ENCODE measurements at regions not wholly inside any gene's neighbourhood (a gene's known extent, or its start where the extent isn't known, plus 50 kb on each side); places are given as distances from the start of the nearest gene placed in this dataset.

DNA sequence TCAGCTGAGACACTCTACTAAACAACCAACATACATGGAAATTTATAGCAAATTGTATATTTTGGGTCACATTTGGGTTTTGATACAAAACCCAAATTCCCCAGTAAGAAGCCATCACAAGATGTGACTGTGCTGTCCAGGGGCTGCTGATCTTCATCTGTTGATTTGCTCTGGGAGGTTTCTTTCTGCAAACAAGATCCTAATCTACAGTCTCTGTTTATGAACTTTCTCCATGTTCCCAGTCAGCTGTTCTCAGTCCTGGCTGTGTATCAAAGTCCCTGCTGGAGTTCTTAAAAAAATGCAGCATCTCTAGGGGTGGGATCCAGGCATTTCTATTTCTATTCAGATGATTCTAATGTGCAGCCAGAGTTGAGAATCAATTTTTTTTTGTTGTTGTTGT is 85.1 kb downstream of the ATP23 start:
- no peaks in the 10 kb centered on the region for H4K20me1 ChIP-seq (ENCODE audit: insufficient read depth)
- TF ChIP-seq JUND (IDR thresholded peaks at IDR 0.05) (no peak), SP1 (IDR thresholded peaks at IDR 0.05; ENCODE audit: low read depth) (no peak), SIN3A (IDR thresholded peaks at IDR 0.05; ENCODE audit: low read depth) (no peak), SRF (IDR thresholded peaks at IDR 0.05; ENCODE audit: low read depth) (no peak), CEBPB (IDR thresholded peaks at IDR 0.05; ENCODE audit: low read depth) (no peak), EGR1 (IDR thresholded peaks at IDR 0.05; ENCODE audit: low read depth) (no peak)
- CTCF ChIA-PET: no interaction called here
- H3K27ac ChIP-seq (ENCODE audit: low read depth, low read length): no peak overlapping the region
- no peaks in the 10 kb centered on the region for H3K9me3 ChIP-seq (ENCODE audit: control insufficient read depth in 1 of 2, insufficient read depth in 1 of 2, low read depth in 1 of 2, low read length in 2 of 2)
- H3K27me3 ChIP-seq (ENCODE audit: insufficient read depth, low read length): no peaks in the 10 kb centered on the region
- DNase-seq (ENCODE audit: low read depth, low spot score): no peak
- no peaks in the 10 kb centered on the region for H3K79me2 ChIP-seq (ENCODE audit: insufficient read depth, low read length)
- ATAC-seq: no peak
- H3K36me3 ChIP-seq (ENCODE audit: control insufficient read depth in 1 of 2, insufficient read depth in 2 of 2, low read length in 2 of 2): no peaks in the 10 kb centered on the region
- POLR2A ChIA-PET: no interaction called here
- no peak overlapping the region for H3K4me3 ChIP-seq (replicated peaks in 1 of 2; ENCODE audit: low read depth in 1 of 2, low read length in 2 of 2)
- RAD21 ChIA-PET (ENCODE audit: low non-redundant PET in 1 of 2, low total read pairs in 2 of 2, uncharacterized antibody in 2 of 2, unreplicated experiment in 2 of 2): no interaction called here
- no peaks in the 10 kb centered on the region for H3K9me2 ChIP-seq (ENCODE audit: insufficient read depth)
- intact Hi-C loops (cut with micrococcal nuclease): no loop called here
- no TSS peak for BruUV-seq (replicated peaks)
- peaks cover 0 to 4% of the 10 kb centered on the region in 2 experiments; a peak in 1 of 4 replicates for H3K4me1 ChIP-seq (ENCODE audit: control insufficient read depth in 1 of 2, insufficient read depth in 2 of 2, low read length in 2 of 2)
- H2AFZ ChIP-seq (ENCODE audit: low read depth, low read length, poor library complexity, severe bottlenecking): no peak overlapping the region
- no peak overlapping the region for H3K4me2 ChIP-seq (ENCODE audit: low read length)
- H3K9ac ChIP-seq (ENCODE audit: low read length): no peak overlapping the region

GRCh38 chr12:58026897-58027891 is 85.8 kb downstream of the ATP23 start:
- Histone ChIP-seq H3K27me3 (ENCODE audit: insufficient read depth, low read length) (no peaks in the 10 kb centered on the region), H3K4me3 (replicated peaks in 1 of 2; ENCODE audit: low read depth in 1 of 2, low read length in 2 of 2) (no peak overlapping the region), H3K9me3 (ENCODE audit: control insufficient read depth in 1 of 2, insufficient read depth in 1 of 2, low read depth in 1 of 2, low read length in 2 of 2) (no peaks in the 10 kb centered on the region), H3K4me2 (ENCODE audit: low read length) (no peak overlapping the region), H3K79me2 (ENCODE audit: insufficient read depth, low read length) (no peaks in the 10 kb centered on the region), H3K9me2 (ENCODE audit: insufficient read depth) (no peaks in the 10 kb centered on the region), H2AFZ (ENCODE audit: low read depth, low read length, poor library complexity, severe bottlenecking) (no peak overlapping the region), H3K36me3 (ENCODE audit: control insufficient read depth in 1 of 2, insufficient read depth in 2 of 2, low read length in 2 of 2) (no peaks in the 10 kb centered on the region), H4K20me1 (ENCODE audit: insufficient read depth) (no peaks in the 10 kb centered on the region), H3K4me1 (ENCODE audit: control insufficient read depth in 1 of 2, insufficient read depth in 2 of 2, low read length in 2 of 2) (peaks cover 0 to 4% of the 10 kb centered on the region in 2 experiments; a peak in 1 of 4 replicates), H3K9ac (ENCODE audit: low read length) (no peak overlapping the region), H3K27ac (ENCODE audit: low read depth, low read length) (no peak overlapping the region)
- BruUV-seq (replicated peaks): no TSS peak
- ChIA-PET POLR2A (no interaction called here), CTCF (no interaction called here), RAD21 (ENCODE audit: low non-redundant PET in 1 of 2, low total read pairs in 2 of 2, uncharacterized antibody in 2 of 2, unreplicated experiment in 2 of 2) (no interaction called here)
- no peak for DNase-seq (ENCODE audit: low read depth, low spot score)
- TF ChIP-seq, protein P1, sequence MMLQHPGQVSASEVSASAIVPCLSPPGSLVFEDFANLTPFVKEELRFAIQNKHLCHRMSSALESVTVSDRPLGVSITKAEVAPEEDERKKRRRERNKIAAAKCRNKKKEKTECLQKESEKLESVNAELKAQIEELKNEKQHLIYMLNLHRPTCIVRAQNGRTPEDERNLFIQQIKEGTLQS (IDR thresholded peaks at IDR 0.05): no peak
- TF ChIP-seq ELF1 (IDR thresholded peaks at IDR 0.05; ENCODE audit: borderline replicate concordance, low read depth) (no peak), YY1 (IDR thresholded peaks at IDR 0.05; ENCODE audit: extremely low read depth, insufficient replicate concordance, low read depth, low read length) (no peak), REST (IDR thresholded peaks at IDR 0.05; ENCODE audit: low read depth) (no peak), JUND (IDR thresholded peaks at IDR 0.05) (no peak)
- intact Hi-C loops (cut with micrococcal nuclease): no loop called here
- ATAC-seq: no peak
